HL-60 (cell line): ENCODE measurements at regions not wholly inside any gene's neighbourhood (a gene's known extent, or its start where the extent isn't known, plus 50 kb on each side); places are given as distances from the start of the nearest gene placed in this dataset.

Experiments
- GABPA ChIP-seq: IDR thresholded peaks from 2 replicates; pipeline ENCODE4 v1.6.1; 2012; ENCODE audit warnings: low read depth
- POLR2AphosphoS5 ChIP-seq: IDR thresholded peaks from 2 replicates; pipeline ENCODE4 v1.6.1; 2012; ENCODE audit warnings: low read depth
- SPI1 ChIP-seq: IDR thresholded peaks from 2 replicates; pipeline ENCODE4 v1.6.1; 2012; ENCODE audit warnings: low read depth, mild to moderate bottlenecking, borderline replicate concordance
- TF ChIP-seq, protein P1 (sequence below): IDR thresholded peaks from one replicate; pipeline ENCODE4 v1.5.1; 2011; ENCODE audit warnings: low read length, control low read depth, inconsistent platforms; ENCODE audit not compliant: insufficient read depth
- TF ChIP-seq, protein P2 (sequence below): IDR thresholded peaks from 2 replicates; pipeline ENCODE4 v1.6.1; 2012; ENCODE audit warnings: low read depth; ENCODE audit not compliant: insufficient replicate concordance

DNA sequence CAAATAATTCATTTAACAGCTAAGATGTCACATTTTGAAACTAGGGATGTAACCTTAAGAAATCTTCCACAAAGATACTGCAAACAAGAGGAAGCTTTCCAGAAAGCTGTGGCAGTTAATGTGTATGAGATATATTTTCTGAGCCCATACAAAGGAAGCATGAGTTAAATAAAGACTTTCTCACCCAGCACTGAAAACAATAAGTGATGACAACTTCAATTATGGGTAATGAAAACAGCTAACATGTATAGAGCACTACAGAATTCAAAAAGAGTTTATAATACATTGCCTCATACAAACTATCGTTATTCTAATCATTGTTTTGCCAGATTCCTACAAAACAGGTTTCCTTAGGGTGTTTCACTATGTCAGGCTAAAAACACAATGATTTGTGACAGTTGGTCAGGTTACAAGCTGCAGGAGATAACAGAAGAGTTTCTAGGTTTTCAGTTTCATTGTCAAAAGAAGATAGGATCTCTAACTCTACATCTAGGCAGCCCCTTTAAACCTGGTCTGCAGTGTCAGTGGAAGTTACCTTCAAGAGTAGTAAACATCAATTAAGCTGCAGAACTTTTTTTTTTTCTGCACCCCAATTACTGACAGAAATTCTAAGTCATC lies 618.1 kb upstream of the ADGRL3 start:
- TF ChIP-seq, protein P1, sequence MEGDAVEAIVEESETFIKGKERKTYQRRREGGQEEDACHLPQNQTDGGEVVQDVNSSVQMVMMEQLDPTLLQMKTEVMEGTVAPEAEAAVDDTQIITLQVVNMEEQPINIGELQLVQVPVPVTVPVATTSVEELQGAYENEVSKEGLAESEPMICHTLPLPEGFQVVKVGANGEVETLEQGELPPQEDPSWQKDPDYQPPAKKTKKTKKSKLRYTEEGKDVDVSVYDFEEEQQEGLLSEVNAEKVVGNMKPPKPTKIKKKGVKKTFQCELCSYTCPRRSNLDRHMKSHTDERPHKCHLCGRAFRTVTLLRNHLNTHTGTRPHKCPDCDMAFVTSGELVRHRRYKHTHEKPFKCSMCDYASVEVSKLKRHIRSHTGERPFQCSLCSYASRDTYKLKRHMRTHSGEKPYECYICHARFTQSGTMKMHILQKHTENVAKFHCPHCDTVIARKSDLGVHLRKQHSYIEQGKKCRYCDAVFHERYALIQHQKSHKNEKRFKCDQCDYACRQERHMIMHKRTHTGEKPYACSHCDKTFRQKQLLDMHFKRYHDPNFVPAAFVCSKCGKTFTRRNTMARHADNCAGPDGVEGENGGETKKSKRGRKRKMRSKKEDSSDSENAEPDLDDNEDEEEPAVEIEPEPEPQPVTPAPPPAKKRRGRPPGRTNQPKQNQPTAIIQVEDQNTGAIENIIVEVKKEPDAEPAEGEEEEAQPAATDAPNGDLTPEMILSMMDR, result no peak
- TF ChIP-seq POLR2AphosphoS5 (no peak), GABPA (no peak), SPI1 (no peak)
- TF ChIP-seq, protein P2, sequence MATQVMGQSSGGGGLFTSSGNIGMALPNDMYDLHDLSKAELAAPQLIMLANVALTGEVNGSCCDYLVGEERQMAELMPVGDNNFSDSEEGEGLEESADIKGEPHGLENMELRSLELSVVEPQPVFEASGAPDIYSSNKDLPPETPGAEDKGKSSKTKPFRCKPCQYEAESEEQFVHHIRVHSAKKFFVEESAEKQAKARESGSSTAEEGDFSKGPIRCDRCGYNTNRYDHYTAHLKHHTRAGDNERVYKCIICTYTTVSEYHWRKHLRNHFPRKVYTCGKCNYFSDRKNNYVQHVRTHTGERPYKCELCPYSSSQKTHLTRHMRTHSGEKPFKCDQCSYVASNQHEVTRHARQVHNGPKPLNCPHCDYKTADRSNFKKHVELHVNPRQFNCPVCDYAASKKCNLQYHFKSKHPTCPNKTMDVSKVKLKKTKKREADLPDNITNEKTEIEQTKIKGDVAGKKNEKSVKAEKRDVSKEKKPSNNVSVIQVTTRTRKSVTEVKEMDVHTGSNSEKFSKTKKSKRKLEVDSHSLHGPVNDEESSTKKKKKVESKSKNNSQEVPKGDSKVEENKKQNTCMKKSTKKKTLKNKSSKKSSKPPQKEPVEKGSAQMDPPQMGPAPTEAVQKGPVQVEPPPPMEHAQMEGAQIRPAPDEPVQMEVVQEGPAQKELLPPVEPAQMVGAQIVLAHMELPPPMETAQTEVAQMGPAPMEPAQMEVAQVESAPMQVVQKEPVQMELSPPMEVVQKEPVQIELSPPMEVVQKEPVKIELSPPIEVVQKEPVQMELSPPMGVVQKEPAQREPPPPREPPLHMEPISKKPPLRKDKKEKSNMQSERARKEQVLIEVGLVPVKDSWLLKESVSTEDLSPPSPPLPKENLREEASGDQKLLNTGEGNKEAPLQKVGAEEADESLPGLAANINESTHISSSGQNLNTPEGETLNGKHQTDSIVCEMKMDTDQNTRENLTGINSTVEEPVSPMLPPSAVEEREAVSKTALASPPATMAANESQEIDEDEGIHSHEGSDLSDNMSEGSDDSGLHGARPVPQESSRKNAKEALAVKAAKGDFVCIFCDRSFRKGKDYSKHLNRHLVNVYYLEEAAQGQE, result no peak
